ENCODE measurements at regions not wholly inside any gene's neighbourhood (a gene's known extent, or its start where the extent isn't known, plus 50 kb on each side); places are given as distances from the start of the nearest gene placed in this dataset.

DNA sequence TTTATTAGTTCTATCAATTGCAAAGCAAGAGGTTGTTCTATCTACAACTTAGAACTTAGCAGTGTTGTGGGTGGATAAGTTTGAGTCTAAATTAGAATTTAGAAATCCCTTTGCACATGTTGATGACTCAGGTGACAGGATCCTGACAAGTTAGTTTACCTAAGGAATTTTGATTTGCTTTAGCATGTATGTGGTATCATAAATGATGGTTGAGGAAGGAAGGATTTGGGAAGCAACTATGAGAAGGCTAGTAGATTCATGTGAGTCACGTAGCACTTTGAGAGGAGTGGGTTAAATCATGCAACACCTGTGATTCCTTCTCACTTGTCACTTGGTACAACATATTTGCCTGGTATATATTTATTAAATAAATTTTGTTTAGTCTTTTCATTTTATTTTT is 223.7 kb upstream of the USP25 start:
- H3K27ac ChIP-seq (ENCODE audit: low read depth) = no peak overlapping the region
- Mint-ChIP-seq H3K27me3 (ENCODE audit: insufficient read depth, low read depth, poor library complexity) (no peaks in the 10 kb centered on the region), H3K4me1 (no peaks in the 10 kb centered on the region), H3K36me3 (ENCODE audit: low read depth) (no peaks in the 10 kb centered on the region), H3K27ac (no peak overlapping the region), H3K4me3 (no peak overlapping the region), H3K9me3 (no peaks in the 10 kb centered on the region)
- no peak overlapping the region for H3K4me2 ChIP-seq
- no peaks in the 10 kb centered on the region for H3K27me3 ChIP-seq (ENCODE audit: insufficient read depth)
- H3K4me1 ChIP-seq (ENCODE audit: insufficient read depth) = no peaks in the 10 kb centered on the region
- H3K9me2 ChIP-seq (ENCODE audit: insufficient read depth) = peaks cover 4% of the 10 kb centered on the region
- no peaks in the 10 kb centered on the region for H3F3A ChIP-seq (replicated peaks; ENCODE audit: low read depth)
- no peak for ATAC-seq
- no peak overlapping the region for H3K4me3 ChIP-seq
- no peaks in the 10 kb centered on the region for H3K36me3 ChIP-seq (ENCODE audit: insufficient read depth)
- no peak for DNase-seq (ENCODE audit: low spot score)
- TF ChIP-seq ZNF114 (CRISPR knock-in tag; IDR thresholded peaks at IDR 0.05) = no peak
- TF ChIP-seq EZH2 (IDR thresholded peaks at IDR 0.05; ENCODE audit: low read depth, unreplicated experiment) = no peak
- no peak for TF ChIP-seq CREB1 (CRISPR knock-in tag; IDR thresholded peaks at IDR 0.05; ENCODE audit: low read depth)
- TF ChIP-seq ZNF331 (CRISPR knock-in tag; IDR thresholded peaks at IDR 0.05; ENCODE audit: low read depth) = no peak
- TF ChIP-seq, protein P1, sequence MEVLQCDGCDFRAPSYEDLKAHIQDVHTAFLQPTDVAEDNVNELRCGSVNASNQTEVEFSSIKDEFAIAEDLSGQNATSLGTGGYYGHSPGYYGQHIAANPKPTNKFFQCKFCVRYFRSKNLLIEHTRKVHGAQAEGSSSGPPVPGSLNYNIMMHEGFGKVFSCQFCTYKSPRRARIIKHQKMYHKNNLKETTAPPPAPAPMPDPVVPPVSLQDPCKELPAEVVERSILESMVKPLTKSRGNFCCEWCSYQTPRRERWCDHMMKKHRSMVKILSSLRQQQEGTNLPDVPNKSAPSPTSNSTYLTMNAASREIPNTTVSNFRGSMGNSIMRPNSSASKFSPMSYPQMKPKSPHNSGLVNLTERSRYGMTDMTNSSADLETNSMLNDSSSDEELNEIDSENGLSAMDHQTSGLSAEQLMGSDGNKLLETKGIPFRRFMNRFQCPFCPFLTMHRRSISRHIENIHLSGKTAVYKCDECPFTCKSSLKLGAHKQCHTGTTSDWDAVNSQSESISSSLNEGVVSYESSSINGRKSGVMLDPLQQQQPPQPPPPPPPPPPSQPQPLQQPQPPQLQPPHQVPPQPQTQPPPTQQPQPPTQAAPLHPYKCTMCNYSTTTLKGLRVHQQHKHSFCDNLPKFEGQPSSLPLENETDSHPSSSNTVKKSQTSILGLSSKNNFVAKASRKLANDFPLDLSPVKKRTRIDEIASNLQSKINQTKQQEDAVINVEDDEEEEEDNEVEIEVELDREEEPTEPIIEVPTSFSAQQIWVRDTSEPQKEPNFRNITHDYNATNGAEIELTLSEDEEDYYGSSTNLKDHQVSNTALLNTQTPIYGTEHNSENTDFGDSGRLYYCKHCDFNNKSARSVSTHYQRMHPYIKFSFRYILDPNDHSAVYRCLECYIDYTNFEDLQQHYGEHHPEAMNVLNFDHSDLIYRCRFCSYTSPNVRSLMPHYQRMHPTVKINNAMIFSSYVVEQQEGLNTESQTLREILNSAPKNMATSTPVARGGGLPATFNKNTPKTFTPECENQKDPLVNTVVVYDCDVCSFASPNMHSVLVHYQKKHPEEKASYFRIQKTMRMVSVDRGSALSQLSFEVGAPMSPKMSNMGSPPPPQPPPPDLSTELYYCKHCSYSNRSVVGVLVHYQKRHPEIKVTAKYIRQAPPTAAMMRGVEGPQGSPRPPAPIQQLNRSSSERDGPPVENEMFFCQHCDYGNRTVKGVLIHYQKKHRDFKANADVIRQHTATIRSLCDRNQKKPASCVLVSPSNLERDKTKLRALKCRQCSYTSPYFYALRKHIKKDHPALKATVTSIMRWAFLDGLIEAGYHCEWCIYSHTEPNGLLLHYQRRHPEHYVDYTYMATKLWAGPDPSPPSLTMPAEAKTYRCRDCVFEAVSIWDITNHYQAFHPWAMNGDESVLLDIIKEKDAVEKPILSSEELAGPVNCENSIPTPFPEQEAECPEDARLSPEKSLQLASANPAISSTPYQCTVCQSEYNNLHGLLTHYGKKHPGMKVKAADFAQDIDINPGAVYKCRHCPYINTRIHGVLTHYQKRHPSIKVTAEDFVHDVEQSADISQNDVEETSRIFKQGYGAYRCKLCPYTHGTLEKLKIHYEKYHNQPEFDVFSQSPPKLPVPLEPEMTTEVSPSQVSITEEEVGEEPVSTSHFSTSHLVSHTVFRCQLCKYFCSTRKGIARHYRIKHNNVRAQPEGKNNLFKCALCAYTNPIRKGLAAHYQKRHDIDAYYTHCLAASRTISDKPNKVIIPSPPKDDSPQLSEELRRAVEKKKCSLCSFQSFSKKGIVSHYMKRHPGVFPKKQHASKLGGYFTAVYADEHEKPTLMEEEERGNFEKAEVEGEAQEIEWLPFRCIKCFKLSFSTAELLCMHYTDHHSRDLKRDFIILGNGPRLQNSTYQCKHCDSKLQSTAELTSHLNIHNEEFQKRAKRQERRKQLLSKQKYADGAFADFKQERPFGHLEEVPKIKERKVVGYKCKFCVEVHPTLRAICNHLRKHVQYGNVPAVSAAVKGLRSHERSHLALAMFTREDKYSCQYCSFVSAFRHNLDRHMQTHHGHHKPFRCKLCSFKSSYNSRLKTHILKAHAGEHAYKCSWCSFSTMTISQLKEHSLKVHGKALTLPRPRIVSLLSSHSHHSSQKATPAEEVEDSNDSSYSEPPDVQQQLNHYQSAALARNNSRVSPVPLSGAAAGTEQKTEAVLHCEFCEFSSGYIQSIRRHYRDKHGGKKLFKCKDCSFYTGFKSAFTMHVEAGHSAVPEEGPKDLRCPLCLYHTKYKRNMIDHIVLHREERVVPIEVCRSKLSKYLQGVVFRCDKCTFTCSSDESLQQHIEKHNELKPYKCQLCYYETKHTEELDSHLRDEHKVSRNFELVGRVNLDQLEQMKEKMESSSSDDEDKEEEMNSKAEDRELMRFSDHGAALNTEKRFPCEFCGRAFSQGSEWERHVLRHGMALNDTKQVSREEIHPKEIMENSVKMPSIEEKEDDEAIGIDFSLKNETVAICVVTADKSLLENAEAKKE (CRISPR knock-in tag; IDR thresholded peaks at IDR 0.05) = no peak
- TF ChIP-seq NANOG (IDR thresholded peaks at IDR 0.05; ENCODE audit: borderline replicate concordance) = no peak
- TF ChIP-seq, protein P2, sequence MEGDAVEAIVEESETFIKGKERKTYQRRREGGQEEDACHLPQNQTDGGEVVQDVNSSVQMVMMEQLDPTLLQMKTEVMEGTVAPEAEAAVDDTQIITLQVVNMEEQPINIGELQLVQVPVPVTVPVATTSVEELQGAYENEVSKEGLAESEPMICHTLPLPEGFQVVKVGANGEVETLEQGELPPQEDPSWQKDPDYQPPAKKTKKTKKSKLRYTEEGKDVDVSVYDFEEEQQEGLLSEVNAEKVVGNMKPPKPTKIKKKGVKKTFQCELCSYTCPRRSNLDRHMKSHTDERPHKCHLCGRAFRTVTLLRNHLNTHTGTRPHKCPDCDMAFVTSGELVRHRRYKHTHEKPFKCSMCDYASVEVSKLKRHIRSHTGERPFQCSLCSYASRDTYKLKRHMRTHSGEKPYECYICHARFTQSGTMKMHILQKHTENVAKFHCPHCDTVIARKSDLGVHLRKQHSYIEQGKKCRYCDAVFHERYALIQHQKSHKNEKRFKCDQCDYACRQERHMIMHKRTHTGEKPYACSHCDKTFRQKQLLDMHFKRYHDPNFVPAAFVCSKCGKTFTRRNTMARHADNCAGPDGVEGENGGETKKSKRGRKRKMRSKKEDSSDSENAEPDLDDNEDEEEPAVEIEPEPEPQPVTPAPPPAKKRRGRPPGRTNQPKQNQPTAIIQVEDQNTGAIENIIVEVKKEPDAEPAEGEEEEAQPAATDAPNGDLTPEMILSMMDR (conservative IDR thresholded peaks at IDR 0.05; ENCODE audit: low read depth in 2 of 2) = no peak
- no peak for TF ChIP-seq STAT1 (IDR thresholded peaks at IDR 0.05; ENCODE audit: unreplicated experiment)
- TF ChIP-seq JUNB (IDR thresholded peaks at IDR 0.05; ENCODE audit: unreplicated experiment) = no peak
- TF ChIP-seq, protein P3, sequence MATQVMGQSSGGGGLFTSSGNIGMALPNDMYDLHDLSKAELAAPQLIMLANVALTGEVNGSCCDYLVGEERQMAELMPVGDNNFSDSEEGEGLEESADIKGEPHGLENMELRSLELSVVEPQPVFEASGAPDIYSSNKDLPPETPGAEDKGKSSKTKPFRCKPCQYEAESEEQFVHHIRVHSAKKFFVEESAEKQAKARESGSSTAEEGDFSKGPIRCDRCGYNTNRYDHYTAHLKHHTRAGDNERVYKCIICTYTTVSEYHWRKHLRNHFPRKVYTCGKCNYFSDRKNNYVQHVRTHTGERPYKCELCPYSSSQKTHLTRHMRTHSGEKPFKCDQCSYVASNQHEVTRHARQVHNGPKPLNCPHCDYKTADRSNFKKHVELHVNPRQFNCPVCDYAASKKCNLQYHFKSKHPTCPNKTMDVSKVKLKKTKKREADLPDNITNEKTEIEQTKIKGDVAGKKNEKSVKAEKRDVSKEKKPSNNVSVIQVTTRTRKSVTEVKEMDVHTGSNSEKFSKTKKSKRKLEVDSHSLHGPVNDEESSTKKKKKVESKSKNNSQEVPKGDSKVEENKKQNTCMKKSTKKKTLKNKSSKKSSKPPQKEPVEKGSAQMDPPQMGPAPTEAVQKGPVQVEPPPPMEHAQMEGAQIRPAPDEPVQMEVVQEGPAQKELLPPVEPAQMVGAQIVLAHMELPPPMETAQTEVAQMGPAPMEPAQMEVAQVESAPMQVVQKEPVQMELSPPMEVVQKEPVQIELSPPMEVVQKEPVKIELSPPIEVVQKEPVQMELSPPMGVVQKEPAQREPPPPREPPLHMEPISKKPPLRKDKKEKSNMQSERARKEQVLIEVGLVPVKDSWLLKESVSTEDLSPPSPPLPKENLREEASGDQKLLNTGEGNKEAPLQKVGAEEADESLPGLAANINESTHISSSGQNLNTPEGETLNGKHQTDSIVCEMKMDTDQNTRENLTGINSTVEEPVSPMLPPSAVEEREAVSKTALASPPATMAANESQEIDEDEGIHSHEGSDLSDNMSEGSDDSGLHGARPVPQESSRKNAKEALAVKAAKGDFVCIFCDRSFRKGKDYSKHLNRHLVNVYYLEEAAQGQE (IDR thresholded peaks at IDR 0.05; ENCODE audit: unreplicated experiment) = no peak
- no peak for TF ChIP-seq POLR2AphosphoS5 (IDR thresholded peaks at IDR 0.05; ENCODE audit: low read depth)
- no peak for TF ChIP-seq EZH2phosphoT487 (IDR thresholded peaks at IDR 0.05; ENCODE audit: unreplicated experiment)
- TF ChIP-seq, protein P4, sequence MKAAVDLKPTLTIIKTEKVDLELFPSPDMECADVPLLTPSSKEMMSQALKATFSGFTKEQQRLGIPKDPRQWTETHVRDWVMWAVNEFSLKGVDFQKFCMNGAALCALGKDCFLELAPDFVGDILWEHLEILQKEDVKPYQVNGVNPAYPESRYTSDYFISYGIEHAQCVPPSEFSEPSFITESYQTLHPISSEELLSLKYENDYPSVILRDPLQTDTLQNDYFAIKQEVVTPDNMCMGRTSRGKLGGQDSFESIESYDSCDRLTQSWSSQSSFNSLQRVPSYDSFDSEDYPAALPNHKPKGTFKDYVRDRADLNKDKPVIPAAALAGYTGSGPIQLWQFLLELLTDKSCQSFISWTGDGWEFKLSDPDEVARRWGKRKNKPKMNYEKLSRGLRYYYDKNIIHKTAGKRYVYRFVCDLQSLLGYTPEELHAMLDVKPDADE (IDR thresholded peaks at IDR 0.05) = no peak
- H4K20me1 ChIP-seq (replicated peaks; ENCODE audit: insufficient read depth) = no peaks in the 10 kb centered on the region
- no peak overlapping the region for H2AFZ ChIP-seq
- H3K79me2 ChIP-seq (replicated peaks; ENCODE audit: insufficient read depth) = no peaks in the 10 kb centered on the region

All from GM23338 (cell line).